DOHH2 (cell line): ENCODE measurements at regions not wholly inside any gene's neighbourhood (a gene's known extent, or its start where the extent isn't known, plus 50 kb on each side); places are given as distances from the start of the nearest gene placed in this dataset.

ENCODE experiments used
- EZH2phosphoT487 ChIP-seq: fragments of 200-600 bp; sonication (generic); IDR thresholded peaks from 2 replicates; pipeline ENCODE4 v1.6.1; 2017; ENCODE audit warnings: borderline replicate concordance, mild to moderate bottlenecking, antibody characterized with exemption, low read length, moderate library complexity, mixed read lengths
- TF ChIP-seq, protein P1 (sequence below): fragments of 200-600 bp; sonication (generic); IDR thresholded peaks from one replicate; pipeline ENCODE4 v1.5.1; 2014; ENCODE audit warnings: antibody characterized with exemption, mild to moderate bottlenecking, low read depth, low read length; ENCODE audit not compliant: poor library complexity, severe bottlenecking

DNA sequence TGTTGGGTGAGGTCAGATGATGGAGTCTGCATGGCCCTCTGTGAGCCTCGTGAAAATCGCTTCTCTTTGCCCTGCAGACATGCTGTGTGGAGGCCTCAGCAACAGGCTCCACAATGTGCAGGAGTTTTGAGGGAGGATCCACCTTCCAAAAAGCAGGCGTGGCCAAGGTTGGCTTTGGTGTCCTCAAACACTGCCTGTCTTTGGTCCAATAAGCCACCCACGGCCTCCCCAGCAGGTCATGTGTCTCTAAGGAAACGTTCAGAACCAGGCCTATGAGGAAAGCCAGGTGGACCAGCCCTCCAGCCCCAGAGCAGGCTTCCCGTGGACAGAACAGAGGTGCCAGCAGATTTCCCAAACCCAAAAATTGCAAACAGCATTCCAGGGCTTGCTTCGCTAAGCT, 340.7 kb upstream of the IRX2 start:
- TF ChIP-seq, protein P1, sequence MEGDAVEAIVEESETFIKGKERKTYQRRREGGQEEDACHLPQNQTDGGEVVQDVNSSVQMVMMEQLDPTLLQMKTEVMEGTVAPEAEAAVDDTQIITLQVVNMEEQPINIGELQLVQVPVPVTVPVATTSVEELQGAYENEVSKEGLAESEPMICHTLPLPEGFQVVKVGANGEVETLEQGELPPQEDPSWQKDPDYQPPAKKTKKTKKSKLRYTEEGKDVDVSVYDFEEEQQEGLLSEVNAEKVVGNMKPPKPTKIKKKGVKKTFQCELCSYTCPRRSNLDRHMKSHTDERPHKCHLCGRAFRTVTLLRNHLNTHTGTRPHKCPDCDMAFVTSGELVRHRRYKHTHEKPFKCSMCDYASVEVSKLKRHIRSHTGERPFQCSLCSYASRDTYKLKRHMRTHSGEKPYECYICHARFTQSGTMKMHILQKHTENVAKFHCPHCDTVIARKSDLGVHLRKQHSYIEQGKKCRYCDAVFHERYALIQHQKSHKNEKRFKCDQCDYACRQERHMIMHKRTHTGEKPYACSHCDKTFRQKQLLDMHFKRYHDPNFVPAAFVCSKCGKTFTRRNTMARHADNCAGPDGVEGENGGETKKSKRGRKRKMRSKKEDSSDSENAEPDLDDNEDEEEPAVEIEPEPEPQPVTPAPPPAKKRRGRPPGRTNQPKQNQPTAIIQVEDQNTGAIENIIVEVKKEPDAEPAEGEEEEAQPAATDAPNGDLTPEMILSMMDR: no peak
- no peak for TF ChIP-seq EZH2phosphoT487
